Lung (tissue), 11 donors: ENCODE measurements at regions not wholly inside any gene's neighbourhood (a gene's known extent, or its start where the extent isn't known, plus 50 kb on each side); places are given as distances from the start of the nearest gene placed in this dataset.

Experiments
- ATAC-seq: fragments of 200-7000 bp; cut with Tn5 transposase; one replicate; pipeline ENCODE4 v1.9.1; 2020; ENCODE audit warnings: moderate number of reproducible peaks; ENCODE audit not compliant: insufficient read depth, low FRiP score
- DNase-seq, 3 donors: peaks; one replicate each; pipeline ENCODE4 v3.0.0-alpha.2; 2013 to 2017
- H3K27ac ChIP-seq, 2 donors: one replicate each; pipeline ENCODE4 v1.5.1; 2013; ENCODE audit warnings: mild to moderate bottlenecking in 2 of 2, moderate library complexity in 2 of 2, control low read depth in 1 of 2, inconsistent platforms in 1 of 2, low read depth in 1 of 2, low read length in 1 of 2
- H3K27me3 ChIP-seq, 3 donors: one replicate each; pipeline ENCODE4 v1.5.1; 2013; ENCODE audit warnings: low read length in 2 of 3; ENCODE audit not compliant: control insufficient read depth in 3 of 3, insufficient read depth in 3 of 3
- H3K36me3 ChIP-seq, 4 donors: one replicate each; pipeline ENCODE4 v1.5.1; 2013; ENCODE audit warnings: low read length in 4 of 4, mild to moderate bottlenecking in 1 of 4, moderate library complexity in 1 of 4; ENCODE audit not compliant: control insufficient read depth in 4 of 4, insufficient read depth in 4 of 4
- H3K4me1 ChIP-seq, 5 donors: one replicate each; pipeline ENCODE4 v1.5.1; 2013; ENCODE audit warnings: low read length in 5 of 5, mild to moderate bottlenecking in 2 of 5, moderate library complexity in 1 of 5; ENCODE audit not compliant: control insufficient read depth in 5 of 5, insufficient read depth in 5 of 5
- H3K4me3 ChIP-seq: one replicate; pipeline ENCODE4 v1.5.1; 2013; ENCODE audit warnings: mild to moderate bottlenecking, control low read depth, moderate library complexity
- H3K9ac ChIP-seq, 2 donors: one replicate each; pipeline ENCODE4 v1.5.1; 2013; ENCODE audit warnings: low read length in 2 of 2, control low read depth in 1 of 2; ENCODE audit not compliant: insufficient read depth in 1 of 2
- H3K9me3 ChIP-seq, 4 donors: one replicate each; pipeline ENCODE4 v1.5.1; 2013; ENCODE audit warnings: low read length in 3 of 4, mild to moderate bottlenecking in 1 of 4, moderate library complexity in 1 of 4; ENCODE audit not compliant: control insufficient read depth in 4 of 4, insufficient read depth in 3 of 4
- CTCF ChIP-seq: IDR thresholded peaks from 2 replicates; pipeline ENCODE4 v1.5.1; 2012; ENCODE audit warnings: mild to moderate bottlenecking; ENCODE audit errors: control extremely low read depth, extremely low read depth
- WGBS, 2 donors: extraction: QIAGEN DNeasy Blood & Tissue Kit; methylation state at CpG; one replicate each; pipeline ENCODE4 v1.1.7; 2013; 5-methylcytosine and 5-hydroxymethylcytosine counted together
- donor health status: control.
- donor health status: control.
- donor health status: Bipolar disorder and iron deficiency.
- donor health status: healthy.
- donor health status: DM: yes; HTN: yes; CAD: no.

- H3K9ac ChIP-seq, result no peak overlapping the region
- H3K9me3 ChIP-seq, result no peaks in the 10 kb centered on the region
- TF ChIP-seq CTCF, result no peak
- no peaks in the 10 kb centered on the region for H3K36me3 ChIP-seq
- H3K27me3 ChIP-seq, result no peaks in the 10 kb centered on the region
- no peak overlapping the region for H3K4me3 ChIP-seq
- ATAC-seq, result no peak
- WGBS, 2 donors, result 23 to 52% methylated on average over 4 of the region's 4 CpGs
- H3K4me1 ChIP-seq, result peaks cover 0 to 2% (median 0%) of the 10 kb centered on the region in 5 donors
- no peak for DNase-seq
- no peak overlapping the region for H3K27ac ChIP-seq
Observed at GRCh38 chr5:100694100-100694499, 158.9 kb downstream of the FAM174A start.

- Histone ChIP-seq H3K9ac (no peak overlapping the region), H3K36me3 (no peaks in the 10 kb centered on the region), H3K27ac (no peak overlapping the region), H3K4me3 (no peak overlapping the region), H3K4me1 (peaks cover 0 to 2% (median 0%) of the 10 kb centered on the region in 5 donors), H3K27me3 (no peaks in the 10 kb centered on the region), H3K9me3 (no peaks in the 10 kb centered on the region)
- no peak for TF ChIP-seq CTCF
- no peak for DNase-seq
- 90 to 95% methylated on average over 2 of the region's 2 CpGs for WGBS, 2 donors
- no peak for ATAC-seq
Observed at GRCh38 chr5:100697970-100698369, 162.8 kb downstream of the FAM174A start.

GRCh38 chr5:100706776-100707175 is 171.6 kb downstream of the FAM174A start:
- WGBS, 2 donors, result 17 to 33% methylated on average over 1 of the region's 1 CpG
- no peaks in the 10 kb centered on the region for H3K9me3 ChIP-seq
- no peak overlapping the region for H3K27ac ChIP-seq
- H3K4me1 ChIP-seq, result no peaks in the 10 kb centered on the region
- DNase-seq, result peak in 2 of 3 donors; percentile 39 to 62
- no peak for TF ChIP-seq CTCF
- H3K4me3 ChIP-seq, result no peak overlapping the region
- ATAC-seq, result peak; percentile 83
- H3K36me3 ChIP-seq, result no peaks in the 10 kb centered on the region
- no peak overlapping the region for H3K9ac ChIP-seq
- H3K27me3 ChIP-seq, result no peaks in the 10 kb centered on the region

GRCh38 chr5:100708645-100709171 is 173.5 kb downstream of the FAM174A start:
- Histone ChIP-seq H3K4me1 (no peaks in the 10 kb centered on the region), H3K27ac (no peak overlapping the region), H3K4me3 (no peak overlapping the region), H3K9me3 (no peaks in the 10 kb centered on the region), H3K27me3 (no peaks in the 10 kb centered on the region), H3K9ac (no peak overlapping the region), H3K36me3 (no peaks in the 10 kb centered on the region)
- WGBS, 2 donors, result 42 to 53% methylated on average over 1 of the region's 1 CpG
- TF ChIP-seq CTCF, result no peak
- peak; percentile 27 for ATAC-seq
- no peak for DNase-seq
